ENCODE measurements at regions not wholly inside any gene's neighbourhood (a gene's known extent, or its start where the extent isn't known, plus 50 kb on each side); places are given as distances from the start of the nearest gene placed in this dataset.

GRCh38 chr5:7317751-7318150, 78.2 kb upstream of the ADCY2 start:
- no peak for DNase-seq

GRCh38 chr5:7320701-7321301, 75.1 kb upstream of the ADCY2 start:
- DNase-seq, result no peak

DNA sequence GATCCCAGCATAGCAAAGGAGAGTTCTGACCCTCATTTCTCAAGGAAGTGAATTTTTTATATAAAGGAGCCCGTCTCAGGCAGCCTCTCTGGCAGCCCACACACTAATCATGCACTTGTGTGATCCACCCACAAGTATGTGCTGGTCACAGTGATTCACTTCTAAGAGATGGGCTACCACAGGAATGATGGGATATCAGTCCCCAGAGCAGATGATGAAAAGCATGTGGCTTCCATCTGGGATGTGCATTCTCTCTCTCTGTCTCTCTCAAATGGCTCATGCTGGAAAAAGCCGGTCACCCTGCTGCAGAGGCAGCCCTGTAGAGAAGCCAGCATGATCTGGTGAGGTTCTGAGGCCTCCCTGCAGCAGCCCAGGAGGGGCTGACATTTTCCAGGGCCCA, 74.2 kb upstream of the ADCY2 start:
- no peak for DNase-seq

GRCh38 chr5:7324919-7325318, 71.0 kb upstream of the ADCY2 start:
- no peak for DNase-seq

GRCh38 chr5:7325975-7326913, 69.7 kb upstream of the ADCY2 start:
- no peak for DNase-seq

GRCh38 chr5:7329141-7329540, 66.8 kb upstream of the ADCY2 start:
- no peak for DNase-seq

DNA sequence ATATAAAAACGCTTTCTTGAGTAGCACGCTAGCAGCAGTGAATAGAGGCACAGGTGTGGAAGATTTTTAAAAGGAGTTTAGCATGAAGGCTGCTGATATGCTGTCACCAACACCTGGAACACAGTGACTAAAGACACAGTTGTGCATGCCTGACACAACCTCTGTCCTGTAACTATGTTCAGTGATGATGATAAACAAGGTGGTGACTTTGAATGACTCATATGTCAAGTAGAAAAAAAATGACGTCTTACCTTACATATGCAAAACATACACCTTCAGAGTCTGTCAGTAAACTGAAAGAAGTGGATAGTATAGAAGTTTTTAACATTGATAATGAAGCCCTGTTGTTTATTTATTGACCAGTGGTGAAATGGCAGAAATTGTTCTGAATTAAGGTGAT, 66.2 kb upstream of the ADCY2 start:
- DNase-seq, result no peak

GRCh38 chr5:7330256-7330655, 65.7 kb upstream of the ADCY2 start:
- DNase-seq, result no peak

DNA sequence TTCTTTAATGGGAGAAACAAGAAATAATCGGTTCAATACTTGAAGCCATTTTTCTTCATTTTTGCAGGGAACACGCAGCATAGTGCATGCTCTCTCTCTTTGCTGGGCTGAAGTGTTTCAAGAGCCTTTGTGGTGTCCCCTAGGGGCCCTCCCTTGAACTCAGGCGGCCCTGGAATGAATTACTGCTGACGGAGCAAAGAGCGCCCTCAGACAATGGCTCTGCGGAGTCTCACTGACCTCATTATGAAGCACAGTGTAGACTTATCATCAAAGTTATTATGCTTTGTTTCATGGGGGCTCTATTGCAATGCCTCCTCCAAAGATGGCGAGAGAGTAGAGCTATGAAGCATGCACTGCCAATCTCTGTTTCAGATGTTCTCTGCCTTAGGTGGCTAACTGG, 64.8 kb upstream of the ADCY2 start:
- DNase-seq, result no peak

Data from NCI-H2081 treated with DMSO at 0.1 percent for 48 hours (cell line).